ENCODE measurements at regions not wholly inside any gene's neighbourhood (a gene's known extent, or its start where the extent isn't known, plus 50 kb on each side); places are given as distances from the start of the nearest gene placed in this dataset.

DNA sequence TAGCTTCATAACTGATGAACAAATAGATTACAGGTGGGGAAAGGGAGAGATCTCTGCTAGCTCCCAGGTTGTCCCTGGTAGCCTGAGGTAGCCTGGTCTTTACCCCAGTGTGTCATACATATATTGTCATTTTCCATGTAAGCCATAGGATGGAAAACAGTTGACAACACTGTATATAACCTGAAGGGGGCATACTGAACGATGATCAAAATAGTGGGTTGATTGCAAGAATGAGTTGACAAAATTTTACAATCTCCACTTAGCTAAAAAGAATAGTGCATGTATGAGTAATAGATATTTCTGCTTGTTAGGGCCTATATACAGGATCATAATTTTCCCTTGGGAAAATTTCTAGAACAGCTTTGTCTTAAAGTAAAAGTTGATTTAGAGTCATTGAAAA, 304.1 kb upstream of the HAND2 start:
- DNase-seq = no peak

DNA sequence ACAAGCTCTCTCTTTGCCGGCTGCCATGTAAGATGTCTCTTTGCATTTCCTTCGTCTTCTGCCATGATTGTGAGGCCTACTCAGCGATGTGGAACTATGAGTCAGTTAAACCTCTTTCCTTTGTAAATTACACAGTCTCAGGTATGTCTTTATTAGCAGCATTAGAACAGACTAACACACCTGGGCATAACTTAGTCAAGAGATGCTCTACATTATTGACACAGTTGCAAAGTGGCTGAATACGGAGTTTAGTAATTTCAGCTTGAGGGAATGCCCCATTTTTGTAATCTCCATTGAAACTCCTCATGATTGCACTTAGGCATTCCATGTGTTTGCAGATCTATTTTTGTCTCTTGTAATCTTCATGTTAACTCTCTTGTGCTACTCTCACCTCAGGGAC, 299.5 kb upstream of the HAND2 start:
- no peak for DNase-seq

DNA sequence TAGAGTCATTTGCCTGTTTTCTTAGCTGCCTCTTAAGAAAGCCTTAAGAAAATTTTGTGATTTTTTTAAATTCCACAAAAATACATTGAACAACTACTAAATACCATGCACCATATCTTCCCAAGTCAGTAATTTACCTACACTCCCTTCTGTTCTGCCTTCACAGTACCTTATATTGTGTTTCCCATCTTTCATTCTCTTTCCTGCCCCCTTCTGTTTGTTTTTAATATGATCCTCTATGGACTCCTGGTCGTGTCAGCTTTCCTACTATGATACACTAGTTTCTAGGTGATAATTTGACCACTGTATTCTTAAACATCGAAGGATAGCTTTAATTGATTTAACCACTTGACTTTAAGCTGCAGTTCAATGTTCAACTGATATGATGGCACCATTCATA, 297.7 kb upstream of the HAND2 start:
- no peak for DNase-seq

DNA sequence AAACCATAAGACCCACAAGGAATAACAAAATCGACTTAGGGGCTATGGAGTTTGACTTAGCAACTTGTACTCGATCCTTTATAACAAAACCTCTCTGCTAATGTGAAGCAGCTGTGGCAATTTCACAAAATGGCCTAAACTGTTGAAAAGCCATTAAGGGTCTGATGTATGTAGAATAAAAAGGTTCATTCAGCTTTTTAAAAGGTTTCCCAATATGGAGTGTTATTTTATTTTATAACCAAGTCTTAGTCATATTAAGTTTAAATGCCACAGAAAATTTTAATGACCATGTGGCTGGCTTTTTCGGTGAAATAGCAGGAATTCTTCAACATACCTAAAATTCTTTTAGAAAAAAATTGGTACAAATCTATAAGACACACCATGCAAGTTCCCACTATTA, 291.8 kb upstream of the HAND2 start:
- no peak for DNase-seq

DNA sequence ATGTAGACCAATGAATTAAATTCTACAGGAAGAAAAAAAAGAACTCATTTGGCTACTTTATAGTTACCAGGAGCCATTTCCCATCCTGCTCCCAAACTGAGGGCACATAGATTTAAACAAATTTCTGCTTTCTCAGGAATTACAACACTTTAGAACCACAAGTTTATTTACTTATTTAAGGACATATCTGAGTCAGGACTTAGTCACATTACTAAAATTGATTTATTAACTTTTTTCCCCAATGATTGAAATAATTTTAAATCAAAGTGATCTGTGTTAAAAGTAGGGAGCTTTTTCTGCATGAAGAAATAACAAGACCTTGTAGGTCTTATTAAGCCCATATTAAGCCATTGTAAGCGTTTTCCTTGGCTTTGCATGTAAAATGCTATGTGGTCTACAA, 291.0 kb upstream of the HAND2 start:
- no peak for DNase-seq

DNA sequence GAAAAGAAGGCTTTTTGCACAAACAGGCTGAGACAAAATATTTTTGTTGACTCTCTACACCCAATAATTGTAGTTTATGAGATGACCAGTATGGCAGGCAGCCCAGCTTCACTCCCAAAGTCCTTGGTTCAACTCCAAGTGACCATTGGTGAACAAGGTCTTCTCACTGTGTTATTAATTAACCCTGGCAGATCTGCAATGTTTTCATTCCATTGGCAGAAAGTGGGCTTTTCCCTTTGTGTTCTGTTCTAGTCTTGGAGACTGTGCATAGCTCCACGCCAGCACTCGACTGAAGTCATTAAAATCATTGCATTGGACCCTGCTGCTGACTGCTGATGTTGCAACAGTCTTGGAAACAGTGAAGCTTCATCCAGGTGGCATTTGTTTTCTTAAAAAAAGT, 277.3 kb upstream of the HAND2 start:
- DNase-seq = no peak

DNA sequence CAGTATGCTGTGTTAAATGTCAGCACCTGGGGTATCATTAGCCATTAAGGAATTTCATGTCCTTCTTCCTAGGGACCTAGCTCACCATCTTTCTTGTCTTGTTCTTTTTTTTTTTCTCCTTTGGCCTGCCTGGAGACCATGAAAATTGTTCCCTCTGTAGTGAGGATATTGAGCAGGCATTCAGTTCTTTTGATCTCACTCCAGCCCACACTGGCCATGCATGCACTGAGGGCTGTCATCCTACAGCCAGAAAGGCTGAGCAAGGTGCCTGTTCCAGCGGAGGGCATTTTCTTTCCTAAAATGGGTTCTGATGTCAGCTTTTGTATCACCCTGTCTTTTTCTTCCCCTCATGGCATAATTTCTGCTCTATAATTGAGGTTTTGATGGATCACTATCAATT, 275.9 kb upstream of the HAND2 start:
- no peak for DNase-seq

DNA sequence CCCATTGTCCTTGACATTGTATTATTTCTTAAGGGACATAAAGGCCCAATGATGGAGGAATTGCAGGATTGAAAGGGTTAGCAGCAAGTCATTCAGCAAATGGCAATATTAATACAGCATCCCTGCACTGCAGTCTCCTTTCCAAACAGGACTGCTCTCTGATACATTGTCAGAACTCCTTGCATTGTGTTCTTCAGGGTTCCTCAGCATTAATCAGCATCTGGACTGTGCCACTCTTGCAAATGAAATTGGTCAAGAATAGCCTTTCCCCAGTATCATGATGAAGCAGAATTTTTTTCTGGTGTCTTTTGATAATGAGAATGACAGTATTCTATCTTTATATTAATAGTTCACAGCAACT, 272.6 kb upstream of the HAND2 start:
- no peak for DNase-seq

DNA sequence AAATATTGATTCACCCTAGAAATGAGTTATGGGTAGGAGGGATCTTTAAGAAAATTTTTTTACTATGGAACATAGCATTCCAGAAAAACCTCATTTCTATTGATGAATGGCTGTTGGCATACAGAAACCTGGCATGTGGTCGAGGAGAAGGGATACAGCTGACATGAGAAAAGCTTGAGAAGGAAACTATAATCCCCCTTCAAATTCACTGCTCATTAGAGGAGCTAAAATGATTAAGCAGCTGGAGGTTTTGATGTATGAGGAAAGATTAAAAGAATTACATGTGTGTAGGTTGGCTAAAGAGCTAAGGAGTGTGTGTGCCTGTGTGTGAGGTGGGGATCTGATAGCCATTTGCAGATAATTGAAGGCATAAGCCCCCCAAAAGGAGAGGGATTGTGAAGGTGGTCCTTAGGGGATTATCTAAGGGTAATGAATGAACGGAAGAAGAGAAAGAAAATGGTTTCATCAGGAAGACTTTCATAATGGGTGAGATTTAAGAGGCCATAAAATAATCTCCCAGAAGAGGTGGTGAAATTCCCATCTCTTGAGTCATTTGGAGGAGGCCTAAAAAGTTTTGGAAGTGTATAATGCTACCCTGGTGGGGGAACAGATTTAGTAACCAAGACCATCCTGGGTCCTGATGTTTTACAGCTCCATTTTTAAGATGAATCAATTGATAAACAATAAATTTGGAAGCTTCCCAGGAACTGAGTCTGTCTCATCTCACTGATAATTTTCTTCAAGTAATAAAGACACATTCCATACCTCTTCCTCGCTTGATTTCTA, 272.0 kb upstream of the HAND2 start:
- DNase-seq = no peak

DNA sequence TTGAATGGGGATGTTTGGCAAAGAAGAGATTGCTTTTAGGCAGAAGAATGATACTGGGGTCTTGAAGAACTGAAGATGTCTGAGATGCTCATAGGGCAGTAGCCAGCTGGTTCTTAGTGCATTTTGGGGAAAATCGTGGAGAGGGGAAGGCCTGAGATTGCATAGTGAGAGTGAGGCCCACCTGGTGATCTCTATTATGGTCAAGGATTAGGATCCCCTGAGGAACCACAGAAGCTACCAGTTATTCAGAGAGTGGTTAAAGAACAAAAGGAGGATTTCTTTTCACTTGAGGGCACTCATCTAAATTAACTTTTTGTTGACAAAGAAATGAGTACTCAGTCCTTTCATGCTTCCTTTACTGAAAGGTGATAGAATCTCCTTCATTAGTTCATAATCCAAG, 271.3 kb upstream of the HAND2 start:
- no peak for DNase-seq

DNA sequence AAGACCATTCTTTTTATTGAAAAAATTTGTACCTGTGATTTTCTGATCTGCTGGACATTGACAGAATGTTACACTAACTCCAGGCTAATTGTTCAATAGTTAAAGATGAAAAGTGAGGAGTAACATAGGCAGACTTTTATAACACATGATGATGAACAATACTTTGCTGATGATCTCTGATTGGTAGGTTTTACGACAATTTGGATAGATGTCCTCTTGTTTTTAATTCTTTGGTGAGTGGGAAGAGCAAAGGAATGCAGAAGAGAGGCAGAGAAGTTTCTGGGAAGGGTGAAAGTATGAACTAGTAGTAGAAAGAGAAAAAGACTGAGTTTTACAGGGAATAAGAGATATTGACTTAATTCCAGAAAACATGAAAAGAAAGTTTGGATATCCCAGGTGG, 267.3 kb upstream of the HAND2 start:
- DNase-seq = no peak

DNA sequence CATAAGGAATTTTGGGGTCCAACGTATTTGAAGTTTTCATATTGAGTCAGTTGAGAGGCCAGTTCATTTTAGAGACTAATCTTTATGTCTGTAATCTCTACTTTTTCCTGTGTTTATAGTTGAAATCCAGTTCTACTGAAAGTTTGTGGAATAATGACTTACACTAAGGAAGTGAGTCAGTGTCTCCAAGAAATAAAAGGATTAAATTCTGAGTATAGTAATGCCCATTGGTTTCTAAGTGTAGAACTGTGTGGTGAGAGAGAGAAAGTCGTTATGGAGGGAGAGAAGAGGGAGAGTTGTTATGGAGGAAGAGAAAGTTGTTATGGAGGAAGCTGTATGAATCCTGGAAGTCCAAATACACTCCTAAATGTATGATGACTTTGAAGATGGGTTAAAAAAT, 264.6 kb upstream of the HAND2 start:
- DNase-seq = no peak

DNA sequence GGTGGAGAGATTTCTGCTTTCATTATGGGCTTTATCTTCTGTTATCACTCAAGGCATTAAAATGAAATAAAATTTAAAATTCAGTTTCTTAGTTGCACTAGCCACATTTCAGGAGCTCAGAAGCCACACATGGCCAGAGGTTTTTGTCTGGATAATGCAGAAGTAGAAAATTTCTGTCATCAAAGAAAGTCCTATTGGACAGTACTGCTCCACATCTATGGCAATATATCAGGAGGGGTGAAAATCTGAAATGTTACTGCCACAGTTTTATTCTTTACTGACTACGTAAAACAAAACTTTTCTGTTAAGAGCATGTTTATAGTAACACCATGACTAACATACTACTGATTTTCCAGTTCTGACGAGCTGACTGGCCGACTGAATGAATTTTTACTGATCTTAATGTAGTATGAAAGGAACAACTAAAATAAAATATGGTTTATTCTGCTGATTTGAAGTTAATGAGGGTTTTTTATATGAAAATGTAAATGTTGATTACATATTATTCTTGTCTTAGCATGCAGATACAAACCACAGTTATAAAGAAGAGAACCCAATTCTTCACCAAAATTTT, 264.0 kb upstream of the HAND2 start:
- no peak for DNase-seq

DNA sequence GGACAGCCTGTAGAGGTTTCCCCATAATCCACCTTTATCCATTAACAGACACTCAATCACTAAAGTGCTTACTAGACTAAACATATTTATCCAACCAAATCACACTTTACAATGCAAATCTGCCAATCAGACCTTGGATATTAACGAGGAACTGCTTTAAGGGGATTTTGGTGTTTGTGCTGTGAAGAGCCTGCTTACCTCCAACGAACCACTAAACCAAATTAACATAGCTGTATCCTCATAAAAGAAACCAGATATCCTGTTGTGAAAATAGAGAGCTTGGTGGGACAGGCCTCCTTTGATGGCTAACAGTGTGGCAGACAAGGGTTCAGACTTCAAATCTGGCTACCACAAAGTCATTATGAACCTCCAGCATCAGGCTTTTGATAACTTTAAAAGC, 252.6 kb upstream of the HAND2 start:
- no peak for DNase-seq

DNA sequence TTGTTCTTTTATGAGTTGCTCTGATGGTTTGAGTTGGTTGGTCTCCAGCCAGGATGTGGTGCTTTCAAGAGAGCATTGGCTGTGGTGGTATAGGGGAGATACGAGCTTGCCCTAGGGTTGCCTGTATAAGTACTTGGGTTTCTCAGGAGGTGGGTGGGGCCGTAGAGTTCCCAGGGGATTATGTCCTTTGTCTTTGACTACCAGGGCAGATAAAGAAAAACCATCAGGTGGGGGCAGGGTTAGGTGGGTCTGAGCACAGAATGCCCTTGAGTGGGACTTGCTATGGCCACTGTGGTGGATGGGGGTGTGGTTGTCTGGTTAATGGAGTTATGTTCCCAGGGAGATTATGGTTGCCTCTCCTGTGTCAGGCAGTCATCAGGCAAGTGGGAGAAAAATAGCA, 247.9 kb upstream of the HAND2 start:
- no peak for DNase-seq

DNA sequence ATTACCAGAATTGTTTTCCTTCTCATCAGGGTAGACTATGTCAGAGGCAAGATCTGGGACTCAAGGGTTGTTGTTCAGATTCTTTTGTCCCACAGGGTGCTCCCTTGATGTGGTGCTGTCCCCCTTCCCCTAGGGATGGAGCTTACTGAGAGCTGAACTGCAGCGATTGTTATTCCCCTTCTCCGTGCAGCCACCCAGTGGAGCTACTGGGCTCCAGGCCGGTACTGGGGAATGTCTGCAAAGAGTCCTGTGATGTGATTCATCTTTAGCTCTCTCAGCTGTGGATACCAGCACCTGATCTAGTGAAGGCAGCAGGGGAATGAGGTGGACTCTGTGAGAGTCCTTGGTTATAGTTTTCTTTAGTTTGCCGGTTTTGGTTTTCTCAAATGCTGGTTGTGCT, 247.4 kb upstream of the HAND2 start:
- no peak for DNase-seq

DNA sequence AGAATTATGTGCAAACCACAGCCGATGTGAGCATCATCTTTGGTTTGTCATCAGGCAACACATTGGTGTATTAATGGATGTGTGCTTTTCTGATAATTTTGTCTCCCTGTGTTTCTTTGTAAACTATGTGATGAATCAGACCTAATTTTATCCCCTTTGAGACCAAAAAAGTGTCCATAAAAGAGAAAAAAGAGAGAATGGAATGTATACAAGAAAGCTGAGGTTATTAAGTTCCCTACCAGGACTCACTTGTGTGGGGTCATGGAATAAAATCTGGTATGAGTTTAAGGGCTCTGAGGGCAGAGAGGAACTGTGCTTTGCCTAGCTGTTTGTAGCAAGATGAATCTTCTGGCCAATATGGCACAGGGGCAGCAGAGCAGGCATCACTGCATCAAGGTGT, 239.5 kb upstream of the HAND2 start:
- DNase-seq = no peak

DNA sequence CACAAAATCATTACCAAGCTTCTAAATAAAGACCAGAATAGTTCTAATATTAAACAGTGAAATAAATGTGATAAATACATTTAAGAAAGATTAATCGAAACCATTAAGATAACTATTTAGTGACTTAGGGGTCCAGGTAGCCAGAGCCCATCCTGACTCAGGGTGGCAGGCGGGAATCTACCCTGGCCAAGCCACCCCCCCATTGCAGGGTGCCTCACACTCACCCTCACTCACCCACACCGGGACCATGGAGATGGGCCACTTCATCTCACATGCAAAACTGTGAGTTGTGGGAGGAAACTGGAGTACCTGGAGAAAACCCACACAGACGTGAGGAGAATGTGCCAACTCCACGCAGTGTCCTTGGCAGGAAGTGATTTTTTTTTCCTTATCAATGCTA, 237.6 kb upstream of the HAND2 start:
- DNase-seq = no peak

DNA sequence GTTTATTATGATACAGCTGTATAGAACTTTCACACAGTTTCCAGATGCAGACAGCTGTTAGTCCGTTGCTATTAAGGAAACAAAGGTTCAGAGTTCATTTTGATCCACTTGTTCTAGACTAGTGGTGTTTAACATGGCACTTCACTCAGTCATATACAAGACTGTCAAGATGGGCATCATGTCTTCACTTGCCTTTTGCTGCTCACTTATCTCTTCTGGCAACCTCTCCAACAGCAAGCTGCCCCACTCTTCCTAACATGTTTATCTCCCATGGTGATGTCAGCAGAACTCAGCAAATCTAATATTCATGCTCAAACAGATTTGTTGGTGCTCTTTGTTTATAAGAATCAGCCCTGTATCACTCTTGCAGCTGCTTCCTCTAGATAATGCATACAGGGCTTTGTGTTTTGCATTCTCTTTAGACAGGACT, 236.2 kb upstream of the HAND2 start:
- DNase-seq = no peak

DNA sequence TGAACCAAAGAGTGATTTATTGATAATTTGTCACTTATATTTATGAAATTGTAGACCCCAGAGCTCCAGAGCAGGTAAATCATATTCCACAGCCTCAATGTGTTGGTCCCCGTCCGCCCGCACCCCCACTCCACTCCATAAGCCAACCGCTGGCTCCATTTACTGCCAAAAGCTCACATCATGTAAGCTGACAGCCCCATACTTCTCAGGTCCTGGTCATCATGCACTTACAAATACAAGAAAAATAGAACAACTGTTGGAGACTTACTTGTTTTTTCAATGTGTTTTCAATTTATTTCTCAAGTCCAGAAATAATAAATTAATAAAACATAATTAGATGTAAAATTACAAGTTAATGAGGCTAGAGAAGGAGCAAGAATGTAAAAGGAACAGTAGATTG, 235.7 kb upstream of the HAND2 start:
- DNase-seq = no peak

DNA sequence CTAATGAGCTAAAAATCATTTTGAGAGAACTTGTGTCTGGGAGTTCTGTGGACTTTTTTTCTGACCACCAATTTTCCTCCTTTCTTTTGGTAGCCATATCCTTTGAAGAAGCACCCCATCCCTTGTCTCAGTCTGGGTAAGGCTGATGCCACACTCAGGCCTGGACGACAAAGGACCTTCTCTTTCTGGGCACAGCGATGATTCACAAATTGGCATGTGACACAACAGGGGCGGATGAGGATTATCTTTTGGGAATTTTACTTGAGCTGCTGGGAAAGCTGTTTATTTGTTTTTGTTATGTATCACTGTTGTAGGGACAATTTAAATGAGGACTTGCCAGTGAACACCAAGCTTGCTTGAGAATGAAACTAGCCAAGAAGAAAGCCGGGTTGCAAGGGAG, 233.4 kb upstream of the HAND2 start:
- no peak for DNase-seq

DNA sequence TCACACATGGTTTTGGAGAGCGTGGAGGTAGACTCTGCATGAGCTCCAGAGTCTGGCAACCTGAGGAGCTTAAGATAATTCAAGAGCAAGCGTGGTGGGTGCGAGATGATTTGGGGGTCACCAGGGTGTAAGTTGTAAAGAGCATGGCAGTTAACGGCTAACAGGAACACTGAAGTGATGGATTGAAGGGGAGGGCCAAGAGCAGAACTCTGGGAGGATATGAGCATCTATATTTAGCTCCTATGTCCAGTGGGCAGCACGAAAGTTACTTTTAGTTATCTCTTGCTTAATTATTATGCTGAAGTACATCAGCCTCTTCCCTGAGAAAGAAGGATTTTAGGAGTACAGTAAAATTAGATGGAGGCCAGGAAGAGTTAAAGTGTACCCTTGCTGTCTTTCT, 231.9 kb upstream of the HAND2 start:
- no peak for DNase-seq

DNA sequence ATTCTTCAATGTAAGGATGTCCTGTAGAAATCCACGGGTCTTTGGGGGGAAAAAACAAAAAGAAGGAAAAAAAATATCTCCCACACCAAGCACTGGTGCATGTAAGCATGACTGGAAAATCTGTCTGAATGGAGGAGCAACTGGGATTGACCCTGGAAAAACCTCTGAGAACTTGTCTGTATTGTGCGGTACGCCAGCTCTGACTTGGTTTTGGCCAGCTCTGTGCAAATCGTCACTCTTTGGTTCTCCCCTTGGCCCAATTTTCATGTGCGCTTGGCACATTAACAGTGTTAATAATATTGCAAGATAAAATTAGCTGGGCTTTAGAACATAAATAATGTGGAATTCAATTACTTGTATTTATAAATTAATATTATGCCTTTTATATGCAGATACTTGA, 231.2 kb upstream of the HAND2 start:
- no peak for DNase-seq

DNA sequence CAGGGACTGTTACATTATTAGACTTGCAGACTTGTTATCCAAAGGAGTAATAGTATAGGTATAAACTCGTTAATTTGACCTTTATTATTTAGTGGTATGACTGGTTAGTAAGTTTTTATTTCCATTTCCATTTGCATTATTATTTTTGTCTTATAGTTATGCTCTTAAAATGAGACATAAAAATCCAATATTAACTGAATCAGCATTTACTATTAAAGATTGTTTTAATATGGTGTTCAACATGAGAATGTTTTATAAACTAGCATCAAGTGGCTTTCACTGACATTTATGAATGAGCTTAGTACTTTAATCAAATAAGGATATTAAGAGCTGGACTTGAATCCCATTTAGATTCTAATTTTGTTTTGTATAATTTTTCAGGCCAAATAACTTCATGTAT, 228.1 kb upstream of the HAND2 start:
- DNase-seq = no peak

DNA sequence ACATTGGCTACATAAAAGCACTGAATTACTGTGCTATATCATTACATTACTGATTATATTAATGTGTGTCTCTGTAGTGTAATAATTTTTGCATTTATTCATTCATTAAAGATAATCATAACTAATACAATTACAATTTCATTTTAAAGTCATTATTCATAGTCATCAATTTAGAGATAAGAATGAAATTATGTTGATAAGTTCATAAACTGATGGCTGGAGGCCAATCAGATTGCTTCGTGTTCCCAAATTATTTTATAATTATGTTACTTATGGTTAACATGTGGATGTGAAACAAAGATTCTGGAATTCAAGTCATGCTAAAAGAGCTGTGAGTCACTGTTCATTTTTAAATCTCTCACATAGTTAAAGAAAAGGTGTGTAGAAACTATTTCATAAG, 223.4 kb upstream of the HAND2 start:
- DNase-seq = no peak

All from CD4-positive, alpha-beta T cell treated with Interleukin-17A for 4 hours (primary cell).